Esophagus muscularis mucosa (tissue), 4 donors: ENCODE measurements at regions not wholly inside any gene's neighbourhood (a gene's known extent, or its start where the extent isn't known, plus 50 kb on each side); places are given as distances from the start of the nearest gene placed in this dataset.
"Not testable (repeated sequence)": the region's sequence is repeated elsewhere in the genome, so short reads cannot be mapped to it uniquely, and the experiment has no call there.

Experiments
- CTCF ChIP-seq, 3 experiments: fragments of 200-600 bp in 2 of 3; fragments of 450-650 bp in 1 of 3; sonication (generic) in 2 of 3; IDR thresholded peaks; one replicate each; pipeline ENCODE4 v1.5.1; 2017 to 2019; ENCODE audit warnings: antibody characterized with exemption in 3 of 3, mild to moderate bottlenecking in 2 of 3, moderate library complexity in 1 of 3
- EP300 ChIP-seq: sonication (generic); formaldehyde crosslinking; IDR thresholded peaks from one replicate; pipeline ENCODE4 v1.6.1; 2017; ENCODE audit warnings: antibody characterized with exemption
- POLR2A ChIP-seq: fragments of 450-650 bp; IDR thresholded peaks from one replicate; pipeline ENCODE4 v1.6.1; 2017; ENCODE audit warnings: antibody characterized with exemption, moderate library complexity, mild to moderate bottlenecking, low read depth

GRCh38 chr1:146548684-146549083 lies 319.9 kb upstream of the NOTCH2NLA start:
- not testable (repeated sequence) for TF ChIP-seq CTCF (IDR thresholded peaks at IDR 0.05); POLR2A; EP300
